ENCODE measurements at regions not wholly inside any gene's neighbourhood (a gene's known extent, or its start where the extent isn't known, plus 50 kb on each side); places are given as distances from the start of the nearest gene placed in this dataset.
"Not testable (repeated sequence)": the region's sequence is repeated elsewhere in the genome, so short reads cannot be mapped to it uniquely, and the experiment has no call there.

DNA sequence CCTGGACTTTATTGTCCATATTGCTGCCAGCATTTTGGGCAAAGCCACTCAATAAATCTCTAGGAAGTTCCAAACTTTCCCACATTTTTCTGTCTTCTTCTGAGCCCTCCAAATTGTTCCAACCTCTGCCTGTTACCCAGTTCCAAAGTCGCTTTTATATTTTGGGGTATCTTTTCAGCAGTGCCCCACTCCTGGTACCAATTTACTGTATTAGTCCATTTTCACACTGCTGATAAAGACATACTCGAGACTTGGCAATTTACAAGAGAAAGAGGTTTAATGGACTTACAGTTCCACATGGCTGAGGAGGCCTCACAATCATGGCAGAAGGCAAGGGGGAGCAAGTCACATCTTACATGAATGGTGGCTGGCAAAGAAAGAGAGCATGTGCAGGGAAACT lies 53.4 kb downstream of the AHSP start:
- not testable (repeated sequence) for ATAC-seq

DNA sequence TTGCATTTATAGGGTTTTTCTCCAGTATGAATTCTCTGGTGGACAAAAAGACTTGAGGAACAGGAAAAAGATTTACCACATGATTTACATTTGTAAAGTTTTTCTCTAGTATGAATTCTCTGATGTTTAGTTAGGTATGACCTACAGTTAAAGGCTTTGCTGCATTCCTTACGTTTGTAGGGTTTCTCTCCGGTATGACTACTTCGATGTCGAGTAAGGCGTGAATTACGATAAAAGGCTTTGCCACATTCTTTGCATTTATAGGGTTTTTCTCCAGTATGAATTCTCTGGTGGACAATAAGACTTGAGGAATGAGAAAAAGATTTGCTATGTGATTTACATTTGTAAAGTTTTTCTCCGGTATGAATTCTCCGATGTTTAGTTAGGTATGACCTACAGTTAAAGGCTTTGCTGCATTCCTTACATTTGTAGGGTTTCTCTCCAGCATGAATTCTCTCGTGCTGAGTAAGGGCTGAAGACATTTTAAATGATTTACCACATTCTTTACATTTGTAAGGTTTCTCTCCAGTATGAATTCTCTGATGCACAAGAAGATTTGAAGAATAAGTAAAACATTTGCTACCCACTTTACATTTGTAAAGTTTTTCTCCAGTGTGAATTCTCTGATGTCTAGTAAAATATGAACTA lies 74.2 kb downstream of the AHSP start:
- intact Hi-C loops (cut with DNase I, micrococcal nuclease); DNase-seq; ATAC-seq: not testable (repeated sequence)

More for the DNA sequence above, 53.4 kb downstream of the AHSP start:
- intact Hi-C loops (cut with DNase I, micrococcal nuclease); DNase-seq: not testable (repeated sequence)

DNA sequence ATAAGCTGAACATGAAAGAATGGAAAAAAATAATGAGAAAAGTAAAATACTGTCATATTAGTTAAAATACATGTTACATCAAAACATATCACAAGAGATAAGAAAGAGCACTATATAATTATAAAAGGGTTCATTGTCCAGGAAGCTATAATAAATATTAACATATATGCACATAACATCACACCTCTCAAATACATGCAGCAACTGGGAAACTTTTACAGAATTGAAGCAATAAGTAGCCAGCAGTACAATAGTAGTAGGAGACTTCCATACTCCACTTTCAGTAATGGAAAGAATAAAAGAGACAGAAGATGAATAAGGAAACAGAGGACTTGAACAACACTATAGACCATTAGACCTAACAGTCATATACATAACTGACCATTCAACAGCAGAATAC lies 90.4 kb downstream of the AHSP start:
- intact Hi-C loops (cut with DNase I, micrococcal nuclease), result no loop called here
- DNase-seq, result no peak
- no peak for ATAC-seq

DNA sequence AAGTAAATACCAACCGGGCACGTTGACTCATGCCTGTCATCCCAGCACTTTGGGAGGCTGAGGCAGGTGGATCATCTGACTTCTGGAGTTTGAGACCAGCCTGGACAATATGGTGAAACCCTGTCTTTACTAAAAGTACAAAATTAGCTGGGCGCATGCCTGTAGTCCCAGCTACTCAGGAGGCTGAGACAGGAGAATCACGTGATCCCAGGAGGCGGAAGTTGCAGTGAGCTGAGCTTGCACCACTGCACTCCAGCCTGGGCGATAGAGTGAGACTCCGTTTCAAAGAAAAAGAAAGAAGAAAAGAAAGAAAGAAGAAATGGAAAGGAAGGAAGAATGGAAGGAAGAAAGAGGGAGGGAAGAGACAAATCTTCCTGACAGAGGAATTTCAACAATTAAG lies 108.7 kb downstream of the AHSP start:
- no peak for DNase-seq
- no peak for ATAC-seq
- intact Hi-C loops (cut with DNase I, micrococcal nuclease), result no loop called here

DNA sequence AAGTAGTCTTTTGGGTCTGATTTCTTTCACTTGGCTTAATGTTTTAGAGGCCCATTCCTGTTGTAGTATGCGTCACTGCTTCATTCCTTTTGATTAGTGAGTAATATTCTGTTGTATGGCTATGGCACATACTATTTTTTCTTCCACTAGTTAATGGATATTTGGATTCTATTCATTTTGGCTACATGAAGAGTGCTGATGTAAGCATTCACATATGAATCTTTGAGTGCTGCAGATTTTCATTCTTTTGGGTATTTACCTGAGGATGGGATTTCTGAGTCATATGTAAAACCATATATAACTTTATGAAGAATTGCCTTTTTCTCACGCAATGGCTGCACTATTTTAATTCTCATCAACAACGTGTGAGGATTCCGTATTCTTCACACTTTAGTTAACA lies 113.6 kb downstream of the AHSP start:
- intact Hi-C loops (cut with DNase I, micrococcal nuclease), result loop anchor here in 1 of 2 donors (10.0 kb wide), 1 partner anchor 316 kb away; no protein-coding TSS in a partner anchor
- no peak for ATAC-seq
- no peak for DNase-seq

DNA sequence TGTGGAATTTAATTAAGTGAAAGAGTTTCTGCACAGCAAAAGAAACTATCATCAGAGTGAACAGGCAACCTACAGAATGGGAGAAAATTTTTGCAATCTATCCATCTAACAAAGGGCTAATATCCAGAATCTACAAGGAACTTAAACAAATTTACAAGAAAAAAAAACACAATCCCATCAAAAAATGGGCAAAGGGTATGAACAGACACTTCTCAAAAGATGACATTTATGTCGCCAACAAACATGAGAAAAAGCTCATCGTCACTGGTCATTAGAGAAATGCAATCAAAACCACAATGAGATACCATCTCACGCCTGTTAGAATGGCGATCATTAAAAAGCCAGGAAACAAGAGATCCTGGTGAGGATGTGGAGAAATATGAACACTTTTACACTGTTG lies 128.0 kb downstream of the AHSP start:
- DNase-seq; intact Hi-C loops (cut with DNase I, micrococcal nuclease); ATAC-seq: not testable (repeated sequence)

DNA sequence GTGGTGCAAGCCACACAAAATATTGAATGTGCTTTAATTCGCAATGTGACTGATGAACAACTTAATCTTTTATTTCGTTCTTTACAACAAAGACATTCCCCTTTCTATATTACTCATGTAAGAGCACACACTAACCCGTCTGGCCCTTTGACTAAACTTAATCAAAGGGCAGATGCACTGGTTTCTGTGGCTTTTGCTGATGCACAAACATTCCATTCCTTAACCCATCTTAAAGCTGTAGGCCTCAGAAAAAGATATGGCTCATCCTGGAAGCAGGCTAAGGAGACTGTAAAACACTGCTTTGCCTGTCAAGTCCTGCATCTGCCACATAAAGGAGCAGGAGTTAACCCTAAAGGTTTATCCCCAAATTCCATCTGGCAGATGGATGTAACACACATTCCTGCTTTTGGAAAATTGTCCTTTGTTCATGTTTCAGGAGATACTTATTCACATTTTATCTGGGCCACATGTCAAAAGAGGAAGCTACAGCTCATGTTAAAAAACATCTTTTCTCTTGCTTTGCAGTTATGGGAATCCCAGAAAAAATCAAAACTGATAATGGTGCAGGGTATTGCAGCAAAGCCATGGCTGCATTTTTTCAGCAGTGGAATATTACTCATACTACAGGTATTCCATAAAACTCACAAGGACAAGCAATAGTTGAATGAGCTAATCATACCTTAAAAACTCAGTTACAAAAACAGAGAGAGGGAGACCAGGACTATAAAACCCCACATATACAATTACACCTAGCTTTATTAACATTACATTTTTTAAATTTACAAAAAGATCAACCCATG lies 137.2 kb downstream of the AHSP start:
- intact Hi-C loops (cut with DNase I, micrococcal nuclease), result no loop called here
- no peak for ATAC-seq
- DNase-seq, result no peak

DNA sequence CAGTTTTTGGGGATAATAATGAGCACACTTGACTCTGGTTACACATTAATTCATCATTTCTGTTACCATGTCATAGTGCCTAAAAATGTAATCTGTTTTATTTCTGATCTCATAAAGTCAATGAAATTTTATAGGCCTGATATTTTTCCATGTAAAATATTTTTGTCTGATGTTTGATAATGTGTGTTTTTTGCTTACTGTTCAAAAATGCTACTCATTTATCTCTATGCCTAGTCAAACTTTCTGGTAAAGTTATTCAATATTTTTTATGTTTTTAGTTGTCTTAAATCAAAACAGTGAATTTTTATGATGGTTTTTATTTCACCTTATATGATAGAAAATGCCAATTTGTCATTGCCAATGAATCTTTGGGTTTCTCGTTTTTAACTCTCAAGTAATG lies 147.0 kb downstream of the AHSP start:
- DNase-seq (no peak), ATAC-seq (no peak)
- intact Hi-C loops (cut with DNase I, micrococcal nuclease), result no loop called here

DNA sequence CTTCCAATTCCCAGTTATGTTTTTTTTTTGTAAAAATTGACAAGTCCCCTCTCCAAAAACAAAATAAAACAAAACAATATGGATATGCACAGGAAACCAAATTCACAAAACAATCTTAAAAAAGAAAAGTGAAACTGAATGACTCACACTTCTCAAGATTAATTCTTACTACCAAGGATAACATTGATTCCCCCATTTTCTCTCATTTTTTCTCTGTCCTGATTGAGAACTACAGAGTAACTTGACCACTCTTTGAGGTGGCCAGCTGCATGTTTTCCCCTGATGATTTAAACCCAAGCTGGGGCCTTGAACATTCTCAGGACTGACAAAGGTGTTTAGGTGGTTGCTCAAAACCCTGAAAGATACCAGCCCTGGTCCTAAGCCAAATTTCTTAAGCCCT lies 149.0 kb downstream of the AHSP start:
- intact Hi-C loops (cut with DNase I, micrococcal nuclease), result no loop called here
- no peak for ATAC-seq
- no peak for DNase-seq

DNA sequence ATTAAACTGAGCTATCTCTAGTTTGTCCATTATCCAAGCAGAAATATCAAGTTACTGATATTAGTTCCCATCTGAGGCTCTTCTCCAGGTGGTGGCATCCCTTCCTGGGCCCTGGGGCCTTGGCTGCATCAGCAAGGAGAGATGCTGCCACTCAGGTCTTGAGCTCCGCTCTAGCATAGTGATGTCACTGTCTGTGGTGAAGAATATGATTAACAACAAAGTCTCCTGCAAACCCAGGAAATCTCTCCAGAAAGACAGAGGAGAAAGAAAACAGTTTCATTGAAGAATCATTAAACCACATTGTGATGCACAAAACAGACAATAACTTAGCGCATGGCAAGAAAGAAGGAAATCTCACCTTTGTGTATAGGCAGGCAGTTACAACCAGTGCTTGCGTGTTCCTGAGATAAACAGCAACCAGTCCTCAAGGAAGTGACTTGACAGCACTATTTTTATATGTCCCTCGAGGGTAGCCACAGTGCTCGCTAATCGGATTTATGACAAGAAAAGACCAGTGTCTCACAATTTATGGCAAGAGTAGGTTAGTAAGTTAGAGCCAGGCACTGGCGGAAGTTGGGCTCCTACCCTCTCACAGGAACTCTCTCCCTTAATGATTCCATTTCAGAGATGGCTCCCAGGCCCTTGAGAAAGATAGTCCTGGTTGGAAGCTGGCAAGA lies 151.1 kb downstream of the AHSP start:
- intact Hi-C loops (cut with DNase I, micrococcal nuclease), result no loop called here
- ATAC-seq (no peak), DNase-seq (no peak)

DNA sequence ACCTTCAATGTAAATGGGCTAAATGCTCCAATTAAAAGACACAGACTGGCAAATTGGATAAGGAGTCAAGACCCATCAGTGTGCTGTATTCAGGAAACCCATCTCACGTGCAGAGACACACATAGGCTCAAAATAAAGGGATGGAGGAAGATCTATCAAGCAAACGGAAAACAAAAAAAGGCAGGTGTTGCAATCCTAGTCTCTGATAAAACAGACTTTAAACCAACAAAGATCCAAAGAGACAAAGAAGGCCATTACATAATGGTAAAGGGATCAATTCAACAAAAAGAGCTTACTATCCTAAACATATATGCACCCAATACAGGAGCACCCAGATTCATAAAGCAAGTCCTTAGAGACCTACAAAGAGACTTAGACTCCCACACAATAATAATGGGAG lies 161.6 kb downstream of the AHSP start:
- DNase-seq; ATAC-seq; intact Hi-C loops (cut with DNase I, micrococcal nuclease): not testable (repeated sequence)

DNA sequence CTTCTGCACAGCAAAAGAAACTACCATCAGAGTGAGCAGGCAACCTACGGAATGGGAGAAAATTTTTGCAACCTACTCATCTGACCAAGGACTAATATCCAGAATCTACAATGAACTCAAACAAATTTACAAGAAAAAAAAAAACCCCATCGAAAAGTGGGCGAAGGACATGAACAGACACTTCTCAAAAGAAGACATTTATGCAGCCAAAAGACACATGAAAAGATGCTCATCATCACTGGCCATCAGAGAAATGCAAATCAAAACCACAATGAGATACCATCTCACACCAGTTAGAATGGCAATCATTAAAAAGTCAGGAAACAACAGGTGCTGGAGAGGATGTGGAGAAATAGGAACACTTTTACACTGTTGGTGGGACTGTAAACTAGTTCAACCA lies 164.6 kb downstream of the AHSP start:
- intact Hi-C loops (cut with DNase I, micrococcal nuclease); DNase-seq; ATAC-seq: not testable (repeated sequence)

DNA sequence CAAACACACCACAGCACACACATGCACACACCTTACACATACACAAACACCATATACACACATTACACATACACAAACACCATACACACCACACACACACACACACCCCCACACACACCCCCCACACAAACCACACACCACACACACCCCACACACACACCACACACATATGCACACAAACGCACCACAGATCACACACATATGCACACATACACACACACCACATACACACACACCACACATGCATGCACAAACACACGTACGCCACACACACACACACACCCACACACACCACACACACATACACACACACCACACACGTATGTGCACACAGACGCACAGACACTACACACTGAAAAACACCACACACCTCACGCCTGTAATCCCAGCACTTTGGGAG lies 166.0 kb downstream of the AHSP start:
- DNase-seq, result no peak
- ATAC-seq, result no peak
- intact Hi-C loops (cut with DNase I, micrococcal nuclease), result no loop called here

DNA sequence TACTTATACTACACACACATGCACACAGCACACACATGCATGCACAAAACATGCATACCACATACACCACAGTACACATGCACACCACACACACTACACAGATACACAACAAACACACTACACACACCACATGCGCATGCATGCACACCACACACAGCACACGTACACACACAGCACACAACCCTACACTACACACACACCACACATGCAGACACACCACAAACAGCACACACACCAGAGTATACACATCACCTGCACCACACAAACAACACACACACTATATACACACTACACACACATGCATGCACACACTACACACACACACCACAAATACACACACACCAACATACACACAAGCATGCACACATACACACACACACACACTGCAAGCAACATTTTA lies 166.8 kb downstream of the AHSP start:
- DNase-seq (no peak), ATAC-seq (no peak)
- intact Hi-C loops (cut with DNase I, micrococcal nuclease), result no loop called here

DNA sequence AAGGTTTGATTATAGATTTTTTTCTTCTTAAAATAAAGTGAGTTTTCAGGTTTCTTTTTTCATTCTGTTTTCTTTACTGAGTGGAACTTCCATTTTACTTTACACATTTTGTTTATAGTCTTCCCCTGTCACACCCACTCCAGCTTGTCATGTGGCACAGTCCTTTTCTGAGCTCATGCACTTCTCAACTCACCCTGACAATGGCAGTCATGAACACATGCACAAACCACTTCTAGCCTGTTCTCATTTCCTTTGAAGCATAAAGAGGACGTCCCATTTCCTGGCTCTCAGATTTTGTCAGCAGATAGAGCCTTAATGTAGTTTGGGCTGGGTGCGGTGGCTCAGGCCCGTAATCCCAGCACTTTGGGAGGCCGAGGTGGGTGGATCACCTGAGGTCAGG lies 168.0 kb downstream of the AHSP start:
- DNase-seq, result no peak
- ATAC-seq, result no peak
- intact Hi-C loops (cut with DNase I, micrococcal nuclease), result no loop called here

DNA sequence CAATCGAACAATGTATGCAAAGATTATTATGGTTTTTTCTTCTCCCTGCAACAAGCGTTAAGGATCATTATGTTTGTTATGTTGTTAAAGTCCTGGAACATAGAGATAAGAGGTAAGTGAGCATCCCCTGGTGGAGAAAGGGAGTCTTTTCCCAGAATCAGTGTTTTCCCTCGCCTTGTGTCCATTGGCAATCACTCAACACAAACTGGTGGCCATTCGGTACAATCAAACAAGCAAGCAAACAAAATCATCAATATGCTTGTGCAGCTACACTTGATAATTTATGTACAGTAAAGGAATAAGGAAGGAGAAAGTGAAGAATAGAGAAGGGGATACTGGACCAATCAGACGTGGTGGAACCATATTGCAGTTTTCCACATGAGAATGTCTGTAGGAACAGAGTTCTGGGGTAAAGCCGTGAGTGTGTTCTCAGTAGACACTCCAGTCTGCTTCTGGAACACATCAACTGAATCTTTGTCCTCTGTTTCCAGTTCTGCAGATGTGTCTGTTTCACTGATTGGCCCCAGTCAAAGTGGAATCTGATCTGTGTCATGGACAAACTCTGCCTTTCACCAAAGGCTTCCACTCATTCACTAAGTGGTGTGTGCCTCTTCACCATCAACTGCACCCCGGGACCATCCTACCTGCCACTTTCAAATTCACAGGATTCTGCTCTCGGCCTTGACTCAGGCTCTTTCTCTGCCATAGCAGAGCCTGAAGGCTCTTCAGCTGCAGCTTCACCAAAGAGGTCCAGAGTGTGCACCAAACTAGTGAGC lies 169.5 kb downstream of the AHSP start:
- DNase-seq (no peak), ATAC-seq (no peak)
- intact Hi-C loops (cut with DNase I, micrococcal nuclease), result no loop called here

DNA sequence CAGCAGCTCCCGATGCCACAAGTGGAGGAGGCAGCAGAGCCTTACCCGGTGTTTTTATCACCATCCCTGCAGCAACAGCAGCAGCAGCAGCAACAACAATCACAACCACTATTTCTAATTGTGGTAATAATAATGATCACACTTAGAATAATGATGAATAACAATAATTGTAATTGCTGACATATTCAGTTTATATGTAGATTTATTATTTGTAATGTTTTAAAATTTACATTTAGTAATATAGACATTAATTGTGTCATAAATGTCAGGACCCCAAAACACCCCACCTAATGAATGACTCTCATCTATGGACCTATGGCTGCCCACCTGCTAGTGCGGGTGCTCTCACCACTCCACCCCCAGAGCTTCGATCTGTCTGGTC lies 170.0 kb downstream of the AHSP start:
- no peak for DNase-seq
- intact Hi-C loops (cut with DNase I, micrococcal nuclease), result no loop called here
- ATAC-seq, result no peak

DNA sequence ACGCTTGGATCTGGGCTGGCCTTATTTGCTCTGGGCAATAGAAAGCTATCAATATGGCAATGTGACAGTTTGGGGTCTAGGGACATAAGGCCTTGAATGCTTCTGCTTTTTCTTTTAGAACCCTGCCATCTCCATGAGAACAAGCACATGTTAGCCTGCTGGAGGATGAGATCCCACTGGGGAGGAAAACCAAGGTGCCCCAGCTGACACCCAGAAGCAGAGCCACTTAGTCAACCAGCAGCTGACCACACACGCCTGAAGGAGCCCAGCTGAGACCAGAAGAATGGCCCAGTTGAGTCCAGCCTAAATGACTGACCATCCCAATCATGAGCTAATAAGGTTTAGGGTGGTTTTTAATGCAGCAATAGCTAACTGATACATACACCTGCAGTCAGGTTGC lies 171.2 kb downstream of the AHSP start:
- no peak for DNase-seq
- intact Hi-C loops (cut with DNase I, micrococcal nuclease), result no loop called here
- no peak for ATAC-seq

DNA sequence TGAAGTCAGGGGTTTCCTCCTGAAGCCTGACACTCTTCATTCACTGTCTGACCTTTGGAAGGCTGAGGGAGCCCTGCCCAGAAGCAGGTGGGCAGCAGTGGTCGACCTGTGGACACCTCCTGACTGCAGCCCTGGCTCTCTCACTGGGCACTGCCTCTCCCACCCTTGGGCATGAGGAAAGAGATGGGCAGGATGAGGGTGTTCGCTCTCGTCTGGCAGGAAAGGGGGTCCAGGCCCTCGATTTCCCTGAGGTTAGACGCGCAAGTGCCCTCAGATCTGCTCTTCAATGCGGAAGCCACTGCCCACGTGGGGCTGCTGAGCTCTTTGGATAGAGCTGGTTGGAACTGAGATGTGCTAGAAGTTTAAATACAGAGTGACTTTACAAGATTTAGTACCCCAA lies 171.9 kb downstream of the AHSP start:
- intact Hi-C loops (cut with DNase I, micrococcal nuclease), result no loop called here
- DNase-seq (no peak), ATAC-seq (no peak)
